GM21367 (cell line): ENCODE measurements at regions not wholly inside any gene's neighbourhood (a gene's known extent, or its start where the extent isn't known, plus 50 kb on each side); places are given as distances from the start of the nearest gene placed in this dataset.

Experiments
- ATAC-seq: cut with Tn5 transposase; IDR thresholded peaks from one replicate; pipeline ENCODE4 v1.9.1; 2021; ENCODE audit not compliant: unreplicated experiment

- no peak for ATAC-seq
Observed at GRCh38 chr4:108370291-108371141, 201.8 kb upstream of the LEF1 start.

GRCh38 chr4:108369035-108369655 is 200.4 kb upstream of the LEF1 start:
- ATAC-seq, result no peak

- ATAC-seq, result no peak
Observed at GRCh38 chr4:108367751-108368150, 199.0 kb upstream of the LEF1 start.

- ATAC-seq, result no peak
Observed at GRCh38 chr4:108366716-108367115, 198.0 kb upstream of the LEF1 start.

GRCh38 chr4:108365551-108365950 is 196.8 kb upstream of the LEF1 start:
- ATAC-seq, result no peak

GRCh38 chr4:108361886-108362285 is 193.2 kb upstream of the LEF1 start:
- ATAC-seq, result no peak

- no peak for ATAC-seq
Observed at GRCh38 chr4:108361446-108361820, 192.7 kb upstream of the LEF1 start.

- ATAC-seq, result no peak
Observed at GRCh38 chr4:108360754-108361445, 192.2 kb upstream of the LEF1 start.

GRCh38 chr4:108359986-108360681 is 191.4 kb upstream of the LEF1 start:
- ATAC-seq, result no peak

GRCh38 chr4:108359130-108359985 is 190.6 kb upstream of the LEF1 start:
- no peak for ATAC-seq

- ATAC-seq, result no peak
Observed at GRCh38 chr4:108355902-108356535, 187.3 kb upstream of the LEF1 start.

GRCh38 chr4:108355186-108355901 is 186.6 kb upstream of the LEF1 start:
- ATAC-seq, result no peak

- ATAC-seq, result no peak
Observed at GRCh38 chr4:108352664-108353308, 184.1 kb upstream of the LEF1 start.

- ATAC-seq, result no peak
Observed at GRCh38 chr4:108351791-108352190, 183.1 kb upstream of the LEF1 start.

GRCh38 chr4:108350332-108350731 is 181.6 kb upstream of the LEF1 start:
- ATAC-seq, result no peak

- ATAC-seq, result no peak
Observed at GRCh38 chr4:108346818-108347210, 178.1 kb upstream of the LEF1 start.

GRCh38 chr4:108345862-108346817 is 177.4 kb upstream of the LEF1 start:
- ATAC-seq, result no peak
